ELF-1 (cell line): ENCODE measurements at regions not wholly inside any gene's neighbourhood (a gene's known extent, or its start where the extent isn't known, plus 50 kb on each side); places are given as distances from the start of the nearest gene placed in this dataset.

Experiments
- DNase-seq: peaks from one replicate; pipeline ENCODE4 v3.0.0-alpha.2; 2016; ENCODE audit warnings: low read depth, low spot score

DNA sequence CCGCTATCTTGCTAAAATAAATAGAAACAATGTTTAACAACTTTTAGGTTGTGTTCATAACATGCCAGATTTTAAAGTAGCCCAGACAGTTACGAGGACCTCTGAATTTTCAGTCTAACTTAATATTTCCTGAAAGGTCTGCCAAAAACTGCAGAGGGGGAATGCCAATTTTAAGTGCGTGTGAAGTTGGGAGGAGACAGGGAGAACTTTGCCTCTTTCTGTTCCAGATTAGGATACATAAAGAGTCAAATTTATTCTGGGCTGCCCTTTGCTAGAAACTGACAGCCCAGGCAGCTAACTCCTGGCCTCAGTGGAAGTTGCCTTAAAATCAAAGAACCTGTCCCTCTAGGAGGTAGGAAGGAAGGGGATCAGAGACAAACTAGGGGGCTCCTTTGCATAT lies 52.3 kb upstream of the PIP4K2A start:
- no peak for DNase-seq

GRCh38 chr10:22765660-22766547 lies 51.5 kb upstream of the PIP4K2A start:
- DNase-seq = no peak

DNA sequence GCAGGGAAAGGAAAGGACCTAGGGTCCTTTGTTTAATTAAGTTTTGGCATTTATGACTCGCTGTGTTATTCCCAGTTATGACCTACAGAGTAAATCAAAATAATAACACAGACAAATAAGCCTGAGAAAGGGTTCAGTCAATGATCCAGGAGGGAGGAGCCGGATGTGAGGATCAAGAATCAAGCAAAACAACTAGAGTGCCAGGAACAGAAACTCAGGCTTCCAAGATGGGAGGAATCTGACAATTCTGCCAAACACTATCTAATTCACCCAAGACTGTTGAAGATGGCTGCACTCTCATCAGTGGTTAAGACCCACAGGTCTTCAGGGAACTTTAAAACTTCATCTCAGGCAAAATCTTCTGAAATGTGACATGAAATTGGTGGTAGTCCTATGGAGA lies 50.3 kb upstream of the PIP4K2A start:
- no peak for DNase-seq
